ENCODE measurements at regions not wholly inside any gene's neighbourhood (a gene's known extent, or its start where the extent isn't known, plus 50 kb on each side); places are given as distances from the start of the nearest gene placed in this dataset.

- FAIRE-seq = no peak
Measured at GRCh38 chr16:79677799-79678530, 77.4 kb upstream of the MAF start.

DNA sequence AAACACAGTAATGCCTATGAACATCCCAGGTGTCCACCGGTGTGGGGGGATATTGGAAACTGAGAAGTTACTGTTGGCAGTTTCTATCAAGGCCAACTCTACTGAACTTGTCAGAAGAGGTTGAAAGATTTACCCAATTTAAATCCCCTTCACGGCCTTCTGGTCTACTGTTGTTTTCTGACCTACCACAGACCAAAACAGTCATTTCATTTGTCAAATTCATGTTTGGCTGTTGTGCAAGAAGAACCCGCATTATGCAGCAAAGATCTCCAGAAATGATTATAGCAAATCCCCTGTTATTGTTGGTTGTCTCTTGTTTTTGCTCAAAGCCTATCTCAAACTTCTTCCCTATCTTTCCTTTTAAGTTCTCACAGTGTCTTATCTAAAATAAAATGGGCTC, 73.1 kb upstream of the MAF start:
- no peak for DNase-seq (ENCODE audit: low spot score)
- FAIRE-seq = no peak

More at GRCh38 chr16:79677799-79678530, 77.4 kb upstream of the MAF start:
- DNase-seq (ENCODE audit: low spot score) = no peak

- FAIRE-seq = no peak
- DNase-seq (ENCODE audit: low spot score) = no peak
Measured at GRCh38 chr16:79672524-79672923, 72.0 kb upstream of the MAF start.

- FAIRE-seq = no peak
Measured at GRCh38 chr16:79668502-79668901, 68.0 kb upstream of the MAF start.

GRCh38 chr16:79665970-79666369, 65.4 kb upstream of the MAF start:
- no peak for DNase-seq (ENCODE audit: low spot score)
- FAIRE-seq = no peak

More at GRCh38 chr16:79668502-79668901, 68.0 kb upstream of the MAF start:
- no peak for DNase-seq (ENCODE audit: low spot score)

DNA sequence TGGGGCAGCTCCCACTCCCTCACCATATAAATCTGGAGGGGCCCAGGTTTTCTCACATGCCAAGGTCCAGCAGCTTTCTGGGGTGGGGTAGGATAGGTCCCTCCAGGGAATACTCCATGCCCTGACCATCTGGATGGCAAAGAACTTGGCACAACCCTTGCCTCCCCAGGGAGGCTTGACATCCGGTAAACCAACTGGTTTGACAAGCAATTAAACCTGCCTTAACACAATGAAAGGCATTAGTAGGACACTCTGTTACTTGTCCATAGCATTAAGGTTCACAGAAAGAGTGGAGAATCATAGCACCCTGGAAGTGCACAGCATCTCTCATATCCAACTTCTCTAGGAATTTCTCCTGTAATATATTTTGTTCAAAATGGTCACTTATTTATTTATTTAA, 63.9 kb upstream of the MAF start:
- FAIRE-seq = no peak
- DNase-seq (ENCODE audit: low spot score) = no peak

DNA sequence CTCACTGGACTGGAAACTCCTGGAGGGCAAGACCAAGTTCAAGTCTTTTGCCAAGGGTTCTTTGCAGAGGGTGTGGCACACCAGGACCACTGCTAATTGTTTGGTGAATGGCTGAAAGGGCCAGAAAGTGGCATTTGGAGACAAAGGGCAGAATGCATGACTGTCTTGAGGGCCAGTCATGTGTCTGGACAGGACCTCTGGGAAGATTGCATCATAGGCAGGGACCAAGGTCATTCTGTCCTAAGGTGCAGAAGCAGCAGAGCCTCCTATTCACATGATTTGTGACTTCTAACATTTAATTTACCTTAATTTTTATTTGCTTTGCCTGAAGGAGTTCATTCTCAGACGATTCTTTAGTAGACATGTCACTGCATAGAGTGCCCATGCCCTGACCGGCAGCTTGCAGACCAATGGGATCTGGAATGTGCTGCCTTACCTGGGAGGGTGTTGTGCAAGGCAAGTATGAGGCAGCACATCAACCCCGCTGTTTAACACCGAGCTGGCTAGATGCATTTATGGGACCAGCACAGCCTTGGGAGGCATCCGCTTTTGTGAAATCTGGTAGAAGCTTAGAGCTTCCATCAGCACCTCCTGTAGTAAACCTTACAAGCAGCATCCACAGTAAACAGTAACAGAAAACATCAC, 62.3 kb upstream of the MAF start:
- FAIRE-seq = no peak
- DNase-seq (ENCODE audit: low spot score) = no peak

- FAIRE-seq (no peak), DNase-seq (ENCODE audit: low spot score) (no peak)
Measured at GRCh38 chr16:79662122-79662521, 61.6 kb upstream of the MAF start.

DNA sequence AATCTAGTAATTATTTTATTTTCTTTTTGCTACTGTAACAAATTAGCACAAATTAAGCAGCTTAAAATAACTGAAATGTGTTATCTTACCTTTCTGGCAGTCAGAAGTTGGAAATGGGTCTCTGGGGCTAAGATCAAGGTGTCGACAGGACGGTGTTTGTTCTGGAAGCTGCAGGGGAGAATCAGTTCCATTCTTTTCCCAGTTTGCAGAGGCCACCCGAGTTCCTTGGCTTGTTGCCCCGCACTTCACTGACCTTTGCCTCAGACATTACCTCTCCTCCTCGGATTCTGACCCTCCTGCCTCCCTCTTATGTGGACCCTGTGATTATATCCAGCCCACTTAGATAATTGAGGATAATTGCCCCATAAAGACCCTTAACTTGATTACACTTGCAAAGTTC, 61.0 kb upstream of the MAF start:
- DNase-seq (ENCODE audit: low spot score) (no peak), FAIRE-seq (no peak)

GRCh38 chr16:79659344-79659743, 58.8 kb upstream of the MAF start:
- FAIRE-seq (no peak), DNase-seq (ENCODE audit: low spot score) (no peak)

DNA sequence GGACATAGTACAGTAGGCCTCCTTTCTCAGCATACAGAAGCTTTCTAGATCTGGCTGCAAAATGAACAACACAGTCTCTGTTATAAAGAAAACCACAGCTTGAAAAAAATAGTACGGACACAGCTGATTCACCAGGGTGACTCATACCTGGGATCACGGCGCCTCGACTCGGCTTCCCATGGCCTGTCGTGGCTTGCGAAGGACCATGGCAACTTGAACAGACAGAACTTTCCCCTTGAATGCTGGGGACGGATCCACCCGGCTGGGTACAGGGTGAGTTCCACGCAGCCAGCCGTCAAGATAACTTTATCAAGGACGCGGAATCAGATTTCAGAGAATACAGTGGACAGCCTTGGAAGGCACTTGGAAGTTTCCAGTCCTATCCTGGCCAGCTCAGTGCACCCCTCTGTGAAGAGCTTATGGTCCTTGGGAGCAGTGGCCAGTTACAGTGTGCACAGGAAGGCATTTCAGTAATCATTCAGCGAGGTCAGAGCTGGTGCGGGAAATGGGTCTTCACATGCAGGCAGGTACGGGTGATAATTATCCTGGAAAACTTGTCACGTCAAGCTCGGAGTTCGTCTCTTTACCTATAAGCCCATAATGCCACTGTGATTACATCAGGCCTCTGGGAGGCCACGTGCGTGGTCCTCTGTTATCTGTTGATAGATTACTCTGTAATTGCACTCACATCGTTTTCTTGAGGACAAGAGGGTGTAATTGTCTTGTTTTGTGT, 57.9 kb upstream of the MAF start:
- FAIRE-seq = peak; percentile 95
- peak; percentile 94 for DNase-seq (ENCODE audit: low spot score)

GRCh38 chr16:79656553-79657115, 56.1 kb upstream of the MAF start:
- no peak for DNase-seq (ENCODE audit: low spot score)

DNA sequence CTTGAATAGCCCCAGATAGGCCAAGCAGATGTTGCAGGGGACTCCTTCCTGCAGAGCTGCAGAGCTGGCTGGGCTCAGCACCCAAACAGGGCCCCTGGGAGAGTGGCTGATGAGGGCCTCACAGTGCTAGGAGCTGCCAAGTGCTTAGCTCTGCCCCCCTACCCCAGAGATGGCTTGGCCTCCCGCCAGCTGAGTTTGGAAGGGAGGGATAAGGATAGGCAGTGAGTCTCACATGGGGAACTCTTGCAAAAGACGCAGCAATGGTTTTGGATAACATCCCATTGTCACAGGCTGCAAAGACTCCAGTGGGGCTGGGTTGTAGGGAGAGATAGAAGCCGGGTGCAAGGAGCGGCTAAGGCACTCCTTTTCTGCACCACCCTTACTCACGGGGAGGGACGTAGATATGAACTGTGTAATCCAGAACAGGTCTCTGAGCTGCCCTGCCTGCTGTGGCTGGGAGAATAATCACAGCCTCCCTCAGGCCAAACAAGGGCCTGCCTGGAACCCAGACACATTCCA, 52.9 kb upstream of the MAF start:
- no peak for FAIRE-seq
- no peak for DNase-seq (ENCODE audit: low spot score)

More at GRCh38 chr16:79656553-79657115, 56.1 kb upstream of the MAF start:
- FAIRE-seq = no peak

GRCh38 chr16:79651363-79651762, 50.8 kb upstream of the MAF start:
- FAIRE-seq (no peak), DNase-seq (ENCODE audit: low spot score) (peak; percentile 22)

Data from RCC 7860 (cell line).